Parathyroid adenoma (tissue), 2 donors: ENCODE measurements at regions not wholly inside any gene's neighbourhood (a gene's known extent, or its start where the extent isn't known, plus 50 kb on each side); places are given as distances from the start of the nearest gene placed in this dataset.

Source experiments
- H2AFZ ChIP-seq: fragments of 300-600 bp; sonication (generic); one replicate; pipeline ENCODE4 v1.7.0; 2017; ENCODE audit warnings: antibody characterized with exemption, mild to moderate bottlenecking
- H3K27ac ChIP-seq: fragments of 300-600 bp; sonication (generic); one replicate; pipeline ENCODE4 v1.7.0; 2017
- H3K27me3 ChIP-seq: fragments of 300-600 bp; sonication (generic); one replicate; pipeline ENCODE4 v1.7.0; 2017; ENCODE audit warnings: low read length; ENCODE audit not compliant: control insufficient read depth, insufficient read depth
- H3K36me3 ChIP-seq: fragments of 300-600 bp; sonication (generic); one replicate; pipeline ENCODE4 v1.7.0; 2017; ENCODE audit warnings: low read length; ENCODE audit not compliant: control insufficient read depth, insufficient read depth
- H3K4me1 ChIP-seq: fragments of 300-600 bp; sonication (generic); one replicate; pipeline ENCODE4 v1.7.0; 2017; ENCODE audit warnings: control low read depth
- H3K4me2 ChIP-seq: fragments of 300-600 bp; sonication (generic); one replicate; pipeline ENCODE4 v1.7.0; 2017; ENCODE audit warnings: low read length
- H3K4me3 ChIP-seq: fragments of 300-600 bp; sonication (generic); one replicate; pipeline ENCODE4 v1.7.0; 2017; ENCODE audit warnings: low read depth, low read length
- H3K79me2 ChIP-seq: fragments of 300-600 bp; sonication (generic); one replicate; pipeline ENCODE4 v1.7.0; 2017; ENCODE audit warnings: control low read depth
- H3K9ac ChIP-seq: fragments of 300-600 bp; sonication (generic); one replicate; pipeline ENCODE4 v1.7.0; 2017; ENCODE audit warnings: mild to moderate bottlenecking
- H3K9me3 ChIP-seq: fragments of 300-600 bp; sonication (generic); one replicate; pipeline ENCODE4 v1.7.0; 2017; ENCODE audit warnings: low read length; ENCODE audit not compliant: control insufficient read depth
- CTCF ChIP-seq: fragments of 300-600 bp; sonication (generic); IDR thresholded peaks from one replicate; pipeline ENCODE4 v1.7.0; 2017; ENCODE audit warnings: antibody characterized with exemption, mild to moderate bottlenecking
- donor health status: primary hyperparathyroidism.

GRCh38 chr3:157631478-157631877 lies 128.3 kb upstream of the VEPH1 start:
- no peak overlapping the region for H3K4me2 ChIP-seq
- no peaks in the 10 kb centered on the region for H3K27me3 ChIP-seq
- no peak overlapping the region for H2AFZ ChIP-seq
- H3K36me3 ChIP-seq, result no peaks in the 10 kb centered on the region
- H3K4me3 ChIP-seq, result no peak overlapping the region
- no peaks in the 10 kb centered on the region for H3K4me1 ChIP-seq
- H3K9ac ChIP-seq, result no peak overlapping the region
- H3K27ac ChIP-seq, result no peak overlapping the region
- H3K79me2 ChIP-seq, result no peaks in the 10 kb centered on the region
- no peaks in the 10 kb centered on the region for H3K9me3 ChIP-seq
- no peak for TF ChIP-seq CTCF

- H3K27me3 ChIP-seq, result no peaks in the 10 kb centered on the region
- H3K9me3 ChIP-seq, result no peaks in the 10 kb centered on the region
- H3K4me2 ChIP-seq, result no peak overlapping the region
- TF ChIP-seq CTCF, result no peak
- H3K27ac ChIP-seq, result no peak overlapping the region
- no peak overlapping the region for H2AFZ ChIP-seq
- no peaks in the 10 kb centered on the region for H3K36me3 ChIP-seq
- H3K4me1 ChIP-seq, result no peaks in the 10 kb centered on the region
- H3K9ac ChIP-seq, result no peak overlapping the region
- no peaks in the 10 kb centered on the region for H3K79me2 ChIP-seq
- no peak overlapping the region for H3K4me3 ChIP-seq
Measured at GRCh38 chr3:157626817-157627216, 123.6 kb upstream of the VEPH1 start.

- no peak for TF ChIP-seq CTCF
- no peak overlapping the region for H2AFZ ChIP-seq
- H3K9ac ChIP-seq, result no peak overlapping the region
- H3K36me3 ChIP-seq, result no peaks in the 10 kb centered on the region
- no peak overlapping the region for H3K4me3 ChIP-seq
- no peaks in the 10 kb centered on the region for H3K9me3 ChIP-seq
- H3K27me3 ChIP-seq, result no peaks in the 10 kb centered on the region
- H3K79me2 ChIP-seq, result no peaks in the 10 kb centered on the region
- H3K27ac ChIP-seq, result no peak overlapping the region
- no peaks in the 10 kb centered on the region for H3K4me1 ChIP-seq
- no peak overlapping the region for H3K4me2 ChIP-seq
Measured at GRCh38 chr3:157624801-157625200, 121.6 kb upstream of the VEPH1 start.

DNA sequence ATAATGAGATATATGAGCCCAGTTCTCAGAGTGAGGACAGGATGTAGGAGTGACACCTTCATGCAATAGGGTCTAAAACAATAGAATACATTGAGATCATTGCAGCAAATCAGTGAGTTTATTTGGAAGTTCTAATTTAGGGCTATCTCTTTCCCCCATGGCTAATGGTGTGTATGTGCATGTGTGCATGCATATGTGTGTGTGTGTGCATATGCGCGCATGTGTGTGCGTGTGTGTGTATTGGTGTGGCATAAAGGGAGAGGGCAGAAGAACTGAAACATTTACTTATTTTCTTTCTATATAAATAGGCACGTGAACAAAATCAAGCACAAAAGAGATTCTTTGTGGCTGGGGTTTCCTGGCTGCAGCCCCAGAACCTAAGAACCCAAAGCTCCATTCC lies 115.7 kb upstream of the VEPH1 start:
- no peak overlapping the region for H3K9ac ChIP-seq
- H2AFZ ChIP-seq, result no peak overlapping the region
- H3K4me3 ChIP-seq, result no peak overlapping the region
- H3K9me3 ChIP-seq, result no peaks in the 10 kb centered on the region
- H3K36me3 ChIP-seq, result no peaks in the 10 kb centered on the region
- no peaks in the 10 kb centered on the region for H3K79me2 ChIP-seq
- H3K27me3 ChIP-seq, result no peaks in the 10 kb centered on the region
- TF ChIP-seq CTCF, result no peak
- no peaks in the 10 kb centered on the region for H3K4me1 ChIP-seq
- H3K27ac ChIP-seq, result no peak overlapping the region
- H3K4me2 ChIP-seq, result no peak overlapping the region

DNA sequence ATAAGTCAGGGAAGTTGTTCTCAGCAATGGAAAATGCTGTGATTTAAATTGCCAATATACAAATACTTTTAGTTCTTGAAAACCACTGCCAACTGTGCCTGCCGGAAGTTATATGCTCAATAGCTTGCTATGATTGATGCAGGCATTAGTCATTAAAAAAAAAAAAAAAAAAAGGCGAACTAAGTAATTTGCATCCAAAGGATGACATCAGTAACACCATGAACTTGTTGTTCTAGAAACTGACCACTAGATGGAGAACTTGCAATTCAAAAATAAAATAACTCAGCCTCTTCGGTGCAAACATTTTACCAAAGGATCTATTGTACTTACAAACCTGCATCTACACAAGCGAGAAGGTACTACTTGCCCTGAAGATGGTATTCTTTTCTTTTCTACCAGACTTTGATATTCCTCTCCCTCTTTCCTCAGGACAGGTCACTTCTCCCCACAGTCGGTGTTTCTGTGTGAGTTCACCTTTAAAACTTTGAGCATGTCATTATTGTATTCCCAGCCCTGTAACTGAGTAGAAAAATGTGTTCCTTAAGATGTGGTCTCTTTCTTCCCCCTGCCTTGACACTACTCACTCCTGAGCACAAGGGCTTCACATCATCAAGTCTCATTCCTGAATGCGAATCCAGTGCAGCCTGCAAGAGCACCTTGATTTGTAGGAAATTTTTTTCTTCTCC lies 115.0 kb upstream of the VEPH1 start:
- H3K4me3 ChIP-seq, result no peak overlapping the region
- H3K4me2 ChIP-seq, result no peak overlapping the region
- peak; percentile 60 for TF ChIP-seq CTCF

More for the DNA sequence above, 115.0 kb upstream of the VEPH1 start:
- Histone ChIP-seq H3K27ac (no peak overlapping the region), H3K9me3 (no peaks in the 10 kb centered on the region), H3K36me3 (no peaks in the 10 kb centered on the region), H3K27me3 (no peaks in the 10 kb centered on the region), H3K79me2 (no peaks in the 10 kb centered on the region), H2AFZ (peak overlapping the region; percentile 8), H3K4me1 (no peaks in the 10 kb centered on the region), H3K9ac (no peak overlapping the region)
